LNCaP clone FGC (cell line): ENCODE measurements at regions not wholly inside any gene's neighbourhood (a gene's known extent, or its start where the extent isn't known, plus 50 kb on each side); places are given as distances from the start of the nearest gene placed in this dataset.

Experiments
- DNase-seq: peaks from one replicate; pipeline ENCODE4 v3.0.0-alpha.2; 2011; ENCODE audit warnings: low read depth
- H3K4me3 ChIP-seq: 2 replicates; pipeline ENCODE4 v1.5.1; 2011; ENCODE audit warnings: mild to moderate bottlenecking, low read depth, low read length, control low read depth
- CTCF ChIP-seq: IDR thresholded peaks from 2 replicates; pipeline ENCODE4 v1.5.1; 2012; ENCODE audit warnings: mild to moderate bottlenecking; ENCODE audit not compliant: control insufficient read depth, insufficient read depth; ENCODE audit errors: extremely low read depth

GRCh38 chr15:77821188-77821958 is 188.7 kb upstream of the LINGO1 start:
- TF ChIP-seq CTCF: peak; percentile 98
- H3K4me3 ChIP-seq: no peak overlapping the region
- no peak for DNase-seq

GRCh38 chr15:77819851-77820728 is 187.4 kb upstream of the LINGO1 start:
- no peak overlapping the region for H3K4me3 ChIP-seq
- DNase-seq: no peak
- peak; percentile 47 for TF ChIP-seq CTCF

- H3K4me3 ChIP-seq: no peak overlapping the region
- no peak for TF ChIP-seq CTCF
- DNase-seq: no peak
These were observed 186.5 kb upstream of the LINGO1 start for GRCh38 chr15:77819048-77819850.

- no peak for TF ChIP-seq CTCF
- DNase-seq: no peak
- H3K4me3 ChIP-seq: no peak overlapping the region
These were observed 185.9 kb upstream of the LINGO1 start for GRCh38 chr15:77818484-77819047.

- H3K4me3 ChIP-seq: no peak overlapping the region
- DNase-seq: peak; percentile 71
- no peak for TF ChIP-seq CTCF
These were observed 184.7 kb upstream of the LINGO1 start for GRCh38 chr15:77817434-77817833.

GRCh38 chr15:77816983-77817382 is 184.3 kb upstream of the LINGO1 start:
- no peak for DNase-seq
- H3K4me3 ChIP-seq: no peak overlapping the region
- no peak for TF ChIP-seq CTCF
